Stimulated activated naive CD4-positive, alpha-beta T cell (primary cell): ENCODE measurements at regions not wholly inside any gene's neighbourhood (a gene's known extent, or its start where the extent isn't known, plus 50 kb on each side); places are given as distances from the start of the nearest gene placed in this dataset.

ENCODE experiments used
- DNase-seq, 6 experiments: peaks; one replicate each; lab custom pipeline; 2025; lab: John Stamatoyannopoulos, UW

GRCh38 chr3:71890356-71890931, 105.5 kb upstream of the PROK2 start:
- no peak for DNase-seq

DNA sequence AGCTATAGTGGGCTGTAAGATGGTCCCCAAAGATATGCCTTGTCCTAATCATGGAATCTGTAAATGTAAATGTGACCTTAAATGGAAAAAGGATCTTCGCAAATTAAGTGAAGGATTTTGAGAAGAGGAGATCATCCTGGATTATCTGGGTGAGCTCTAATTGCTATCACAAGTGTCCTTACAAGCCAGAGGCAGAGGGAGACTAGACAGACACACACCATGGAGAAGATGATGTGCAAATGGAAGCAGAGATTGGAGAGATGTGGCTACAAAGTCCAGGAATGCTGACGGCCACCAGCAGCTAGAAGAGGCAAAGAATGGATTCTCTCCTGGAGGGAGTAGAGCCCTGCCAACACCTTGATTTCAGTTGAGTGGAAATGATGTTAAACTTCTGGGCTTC, 102.3 kb upstream of the PROK2 start:
- DNase-seq = no peak

DNA sequence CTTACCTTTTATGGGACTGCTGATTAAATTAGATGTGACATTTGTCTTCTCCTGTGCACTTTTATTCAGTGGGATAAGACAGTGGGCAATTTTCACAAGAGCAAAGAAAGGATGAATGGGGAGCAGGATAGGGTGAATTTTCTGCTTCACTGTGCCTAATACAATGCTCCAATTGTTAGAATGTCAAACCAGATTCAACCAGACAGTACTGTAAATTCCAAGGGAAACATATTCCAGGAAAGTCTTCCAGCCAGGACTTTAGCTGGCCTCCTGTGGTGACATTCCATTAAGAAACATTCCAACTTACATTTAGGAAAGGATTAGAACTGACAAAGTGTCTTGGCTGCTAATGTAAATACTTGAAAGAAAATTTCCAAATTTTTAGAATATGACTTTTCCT, 100.1 kb upstream of the PROK2 start:
- no peak for DNase-seq

DNA sequence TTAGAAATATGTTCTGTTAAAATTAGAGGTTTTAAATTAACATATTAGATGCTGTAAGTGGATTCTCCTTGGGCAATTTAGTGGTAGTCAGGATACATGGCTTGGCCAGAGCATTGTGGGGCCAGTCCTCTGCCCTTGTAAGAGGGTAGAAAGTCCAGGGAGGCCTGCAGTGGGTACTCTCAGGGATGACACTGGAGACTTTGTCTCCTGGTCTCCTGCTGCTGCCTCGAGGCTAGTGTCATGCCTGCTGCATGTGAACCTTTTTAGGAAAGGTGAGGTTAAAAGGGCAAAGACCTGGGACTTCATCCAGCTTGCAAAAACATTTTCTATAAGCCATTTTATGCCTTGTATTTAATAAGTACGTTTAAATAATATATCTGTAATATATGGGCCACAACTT, 96.8 kb upstream of the PROK2 start:
- DNase-seq = no peak

DNA sequence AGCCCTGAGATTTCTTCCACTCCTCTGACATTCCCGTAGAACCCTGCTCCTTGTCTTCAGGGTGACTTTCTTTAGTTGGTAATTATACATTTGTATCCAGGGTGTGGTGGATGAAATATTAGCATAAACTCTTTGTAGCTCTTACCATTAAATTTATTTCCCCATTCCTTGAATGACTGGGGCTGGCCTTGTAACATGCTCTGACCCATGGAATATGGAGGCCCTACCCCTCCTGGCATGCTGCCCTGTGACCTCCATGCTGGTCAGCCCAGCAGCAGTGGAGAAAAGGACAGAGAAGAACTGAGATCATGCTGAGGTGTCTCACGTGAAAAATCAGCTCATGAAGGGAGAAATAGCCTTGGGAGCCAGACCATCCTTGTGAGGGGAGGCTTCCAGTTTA, 96.1 kb upstream of the PROK2 start:
- DNase-seq = no peak

DNA sequence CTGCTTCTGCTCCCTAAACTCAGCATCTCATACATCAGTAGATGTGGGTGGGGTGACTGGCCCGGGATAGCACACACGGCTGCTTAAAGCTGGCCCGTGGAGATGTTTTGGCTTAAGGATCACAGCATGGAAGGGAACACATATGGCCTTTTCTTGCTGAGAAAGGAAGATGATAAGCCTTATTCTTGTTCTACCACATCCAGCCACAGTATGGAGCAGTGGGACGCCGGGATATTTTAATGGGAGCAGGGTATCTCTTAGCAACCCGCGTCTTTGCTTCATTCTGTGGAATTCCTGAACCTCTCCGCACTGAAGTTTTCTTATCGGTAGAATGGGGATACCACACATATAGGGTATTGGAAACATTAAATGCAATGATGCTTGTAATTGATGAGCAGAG, 94.1 kb upstream of the PROK2 start:
- DNase-seq = no peak

GRCh38 chr3:71876135-71877105, 91.5 kb upstream of the PROK2 start:
- DNase-seq = no peak

- DNase-seq = peak; percentile 36 to 81 (median 60)
Observed at GRCh38 chr3:71875461-71875947, 90.6 kb upstream of the PROK2 start.

DNA sequence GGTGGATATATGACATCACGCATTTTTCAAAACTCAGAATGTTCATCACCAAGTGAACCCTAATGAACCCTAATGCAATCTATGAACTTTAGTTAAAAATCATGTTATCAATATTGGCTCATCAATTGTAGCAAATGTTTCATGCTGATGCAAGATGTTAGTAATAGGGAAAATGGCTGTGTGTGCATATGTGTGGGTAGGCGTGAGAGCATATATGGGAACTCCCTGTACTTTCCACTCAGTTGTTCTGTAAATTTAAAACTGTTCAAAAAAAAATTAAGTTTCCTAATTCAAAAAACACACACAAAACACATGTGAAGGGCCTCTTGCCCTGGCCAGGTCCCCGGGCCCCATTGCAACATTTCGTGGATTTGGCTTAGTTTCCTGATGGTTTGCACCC, 89.7 kb upstream of the PROK2 start:
- no peak for DNase-seq

DNA sequence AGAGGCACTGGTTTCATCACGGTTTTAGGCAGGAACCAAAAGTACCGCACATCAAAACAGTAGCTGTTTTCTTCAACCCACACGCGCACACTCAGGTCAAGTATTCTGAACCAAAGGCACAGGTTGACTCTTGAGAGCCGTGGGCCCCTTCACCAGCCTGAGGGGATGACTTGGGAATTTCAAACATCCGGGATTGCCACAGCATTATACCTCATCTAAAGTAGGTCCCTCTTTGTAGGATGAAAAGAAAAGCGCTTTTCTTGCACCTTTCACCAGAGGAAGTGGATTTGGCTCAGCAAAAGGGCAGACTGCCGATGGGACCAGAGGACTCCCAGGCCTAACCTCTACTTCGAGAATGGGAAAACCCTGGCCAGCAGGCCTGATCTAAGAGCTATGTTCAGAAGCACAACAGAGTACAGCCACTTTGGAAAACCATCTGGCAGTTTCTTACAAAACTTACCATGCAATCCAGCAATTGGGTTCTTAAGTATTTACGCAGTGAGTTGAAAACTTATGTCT, 88.2 kb upstream of the PROK2 start:
- no peak for DNase-seq

DNA sequence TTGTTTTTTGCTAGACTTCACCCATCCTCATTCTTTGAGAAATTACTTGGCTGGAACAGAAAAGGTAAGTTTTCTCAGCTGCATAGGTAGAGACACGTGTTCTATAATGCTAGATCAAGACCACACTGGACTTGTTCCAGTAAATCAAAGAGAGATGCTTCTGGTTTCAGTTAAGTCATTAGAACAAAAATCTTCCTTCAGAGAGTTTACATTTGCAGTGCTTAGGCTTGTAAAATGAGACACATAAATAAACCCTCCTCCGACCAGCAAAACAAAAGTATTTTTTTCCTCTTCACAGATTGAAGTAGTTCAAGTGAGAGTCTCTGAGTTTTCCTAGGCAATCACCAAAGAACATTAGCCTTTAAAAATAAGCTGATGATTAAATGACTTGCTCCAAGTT, 87.3 kb upstream of the PROK2 start:
- no peak for DNase-seq

DNA sequence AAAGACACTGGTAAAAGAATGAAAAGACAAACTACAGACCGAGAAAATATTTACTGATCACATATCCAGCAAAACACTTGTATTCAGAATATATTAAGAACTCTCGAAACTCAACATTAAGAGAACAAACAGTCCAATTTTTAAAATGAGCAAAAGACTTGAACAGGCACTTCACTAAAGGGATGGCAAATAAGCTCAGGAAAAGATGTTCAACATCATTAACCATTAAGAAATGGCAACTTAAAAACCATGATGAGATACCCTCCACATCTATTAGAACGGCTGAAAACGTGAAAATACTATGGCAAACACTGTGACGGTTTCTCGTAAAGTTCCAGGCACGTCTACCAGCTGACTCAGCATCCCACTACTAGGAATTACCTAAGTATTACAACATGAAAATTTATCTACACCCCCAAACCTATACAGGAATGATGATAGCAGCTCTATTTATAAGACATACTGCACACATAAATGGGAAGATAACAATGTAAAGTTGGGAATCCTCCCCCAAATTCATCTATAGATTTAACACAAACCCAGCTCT, 86.1 kb upstream of the PROK2 start:
- DNase-seq = no peak

- no peak for DNase-seq
Observed at GRCh38 chr3:71868876-71869275, 83.9 kb upstream of the PROK2 start.

- no peak for DNase-seq
Observed at GRCh38 chr3:71865727-71866126, 80.8 kb upstream of the PROK2 start.

DNA sequence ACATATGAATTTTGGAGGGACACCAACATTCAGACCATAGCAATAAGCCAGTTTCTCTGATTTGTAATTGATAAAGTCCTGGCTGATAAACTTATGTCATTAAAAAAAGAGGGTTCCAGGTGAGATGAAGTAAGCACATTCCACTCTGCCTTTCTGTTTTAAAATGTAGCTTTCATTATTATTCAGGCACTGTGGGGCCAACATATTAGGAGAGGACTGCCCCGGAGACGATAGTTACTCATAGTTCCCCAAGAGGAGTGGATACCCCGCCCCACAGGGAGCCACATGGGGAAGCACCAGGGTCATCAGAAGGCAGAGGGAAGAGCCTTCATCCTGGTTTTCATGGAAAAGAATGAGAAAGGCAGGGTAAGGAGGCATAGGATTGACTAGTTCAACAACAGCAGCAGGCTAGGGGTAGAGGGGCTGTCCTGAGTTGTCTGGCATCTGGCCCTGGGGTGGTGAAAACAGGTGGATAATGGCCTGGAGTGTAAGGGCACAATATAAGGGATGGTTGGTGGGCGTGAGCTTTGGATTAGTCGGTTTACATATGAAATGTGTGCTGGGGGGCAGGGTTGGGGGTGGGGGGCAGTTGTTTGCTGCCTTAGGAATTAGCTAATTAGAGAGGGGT, 78.7 kb upstream of the PROK2 start:
- no peak for DNase-seq

DNA sequence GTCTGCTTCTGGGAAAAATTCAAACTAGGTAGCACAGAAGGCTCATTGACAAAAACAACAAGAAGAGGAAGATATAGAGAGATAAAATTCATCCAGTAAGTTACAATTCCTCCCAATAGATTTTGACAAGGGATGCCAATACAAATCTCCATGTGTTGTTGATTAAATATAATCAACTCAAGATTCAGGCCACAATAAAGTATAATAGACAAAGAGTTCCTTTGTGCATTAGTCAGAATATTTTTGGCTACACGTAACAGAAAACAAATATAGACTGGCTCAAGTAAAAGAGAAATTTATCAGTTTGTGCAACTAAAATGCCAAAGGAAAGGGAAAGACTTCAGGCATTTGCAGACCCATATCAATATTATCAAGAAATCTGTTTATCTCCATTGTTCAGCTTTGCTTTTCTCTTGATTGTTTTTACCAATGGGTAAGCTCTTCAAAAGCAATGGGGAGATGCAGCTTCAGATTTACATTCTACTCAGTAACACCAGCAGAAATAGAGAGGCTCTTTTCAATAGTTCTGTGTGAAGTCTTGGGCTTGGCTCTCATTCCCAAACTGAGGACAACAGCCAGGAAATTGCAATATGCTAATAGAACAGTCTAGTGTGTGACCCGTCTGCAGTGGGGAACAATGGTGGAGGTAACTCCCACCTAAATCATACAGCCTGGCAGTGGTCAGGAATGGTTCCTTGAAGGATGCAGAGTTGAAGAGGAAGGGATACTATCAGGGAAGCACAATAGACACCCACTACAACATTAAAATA, 77.6 kb upstream of the PROK2 start:
- no peak for DNase-seq

DNA sequence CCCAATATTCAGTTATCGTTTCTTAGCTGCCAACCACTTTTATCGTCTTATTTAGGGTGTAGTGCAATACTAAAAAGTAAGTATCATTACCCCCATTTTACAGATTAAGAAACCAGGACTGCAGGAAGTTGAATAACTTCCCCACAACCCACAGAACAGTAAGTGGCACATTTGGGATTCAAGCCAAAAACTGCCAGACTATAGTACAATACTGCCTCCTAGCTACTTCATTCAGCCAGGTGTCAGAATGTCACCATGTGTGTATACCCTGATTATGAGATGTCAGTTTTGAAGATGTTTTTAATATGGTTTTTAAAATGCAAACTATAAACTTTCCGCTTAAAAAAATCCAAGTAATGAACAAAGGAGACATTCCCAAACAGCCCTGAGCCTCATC, 74.2 kb upstream of the PROK2 start:
- DNase-seq = peak in 3 of 6 experiments; percentile 7 to 40 (median 29)

GRCh38 chr3:71858503-71859122, 73.7 kb upstream of the PROK2 start:
- no peak for DNase-seq

DNA sequence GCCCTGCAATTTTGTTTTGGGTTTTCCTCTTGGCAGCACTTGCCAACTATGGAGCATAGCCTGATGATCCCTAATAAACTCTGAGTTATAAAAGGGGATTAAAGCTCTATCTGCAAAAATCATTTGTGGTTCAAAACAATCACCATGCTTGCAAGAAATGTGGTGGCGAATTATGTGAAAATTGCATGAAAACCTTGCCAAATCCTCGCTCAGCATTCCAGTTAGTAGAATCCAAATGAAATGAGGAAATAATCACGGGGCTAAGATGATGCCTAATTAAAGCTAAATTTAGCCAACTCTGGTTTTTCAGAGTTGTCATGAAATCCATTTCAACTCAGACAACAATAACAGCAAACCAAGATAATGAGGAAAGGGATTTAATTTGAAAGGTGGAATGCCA, 73.0 kb upstream of the PROK2 start:
- DNase-seq = no peak

DNA sequence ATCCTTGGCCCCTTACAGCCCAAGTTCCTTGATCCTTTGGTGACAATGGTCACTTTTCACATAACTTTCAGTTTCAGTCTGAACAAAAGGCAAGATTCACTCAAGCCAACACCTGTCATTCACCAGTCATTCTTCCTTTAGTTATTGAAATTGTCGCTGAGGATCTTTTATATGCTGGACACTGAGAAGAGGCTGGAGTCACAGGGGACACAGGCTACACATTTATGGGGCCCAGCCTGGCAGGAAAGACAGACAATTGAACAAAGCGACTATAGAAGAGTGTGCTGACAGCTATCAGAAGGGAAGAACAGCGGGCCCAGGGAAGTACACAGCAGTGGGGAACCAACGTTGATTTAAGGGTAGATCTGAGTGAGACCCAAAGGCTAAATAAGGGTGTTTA, 69.8 kb upstream of the PROK2 start:
- DNase-seq = no peak

GRCh38 chr3:71854096-71854495, 69.1 kb upstream of the PROK2 start:
- DNase-seq = no peak
